Forelimb muscle (tissue), 1 donor: ENCODE measurements at regions not wholly inside any gene's neighbourhood (a gene's known extent, or its start where the extent isn't known, plus 50 kb on each side); places are given as distances from the start of the nearest gene placed in this dataset.

Experiments used
- DNase-seq: peaks from one replicate; pipeline ENCODE4 v3.0.0-alpha.2; 2013; ENCODE audit warnings: low read depth

DNA sequence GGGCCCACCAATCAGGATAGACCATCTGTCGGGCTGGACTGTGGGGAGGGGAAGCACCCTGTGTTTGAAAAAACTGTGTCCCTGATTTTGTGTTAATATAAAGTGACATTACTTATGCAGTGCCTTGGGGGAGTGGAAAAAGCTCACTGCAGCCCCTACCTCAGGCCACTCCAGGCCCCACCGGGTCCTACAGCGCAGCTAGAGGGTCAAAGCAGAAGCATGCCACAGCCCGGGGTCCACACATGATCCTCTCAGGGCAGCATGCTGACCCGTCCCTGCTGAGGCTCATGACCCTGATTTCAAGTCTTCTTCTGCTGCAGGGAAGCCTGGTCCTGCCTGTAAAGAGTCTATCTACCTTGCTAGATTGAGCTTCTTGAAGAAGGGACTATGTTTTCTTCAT, 133.0 kb upstream of the PLCB4 start:
- DNase-seq, result no peak

DNA sequence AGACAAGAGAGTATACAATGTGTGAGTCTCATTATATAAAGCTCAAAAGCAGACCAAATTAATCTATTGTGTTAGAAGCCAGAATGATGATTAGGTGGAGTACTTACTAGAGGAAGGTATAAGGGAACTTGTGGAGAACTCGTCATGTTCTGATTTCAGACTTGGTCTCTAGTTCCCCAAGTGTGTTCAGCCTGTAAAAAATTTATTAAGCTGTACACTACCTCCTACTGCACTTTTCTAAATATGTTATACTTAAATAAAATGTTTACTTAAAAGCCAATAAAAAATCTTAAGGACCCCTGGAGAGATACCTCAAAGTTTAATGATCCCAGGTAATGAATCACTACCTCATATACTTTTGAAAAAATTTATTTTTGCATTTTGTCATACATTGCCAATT, 130.4 kb upstream of the PLCB4 start:
- DNase-seq, result no peak

DNA sequence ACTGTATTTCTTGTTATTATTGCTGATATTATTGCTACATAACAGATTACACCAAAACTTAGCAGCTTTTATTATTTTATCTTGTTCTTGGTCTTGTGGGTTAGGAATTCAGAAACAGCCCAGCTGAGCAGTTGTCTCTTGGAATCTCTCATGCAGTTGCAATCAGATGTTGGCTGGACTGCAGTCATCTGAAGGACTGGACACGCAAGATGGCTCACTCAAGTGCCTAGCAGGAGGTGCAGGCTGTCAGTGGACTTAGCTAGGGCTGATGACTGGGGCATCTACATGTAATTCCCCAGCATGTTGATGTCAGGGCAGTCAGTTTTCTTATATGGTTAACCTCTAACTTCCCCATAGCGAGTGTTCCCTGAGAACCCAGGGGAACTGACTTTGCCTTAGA, 128.6 kb upstream of the PLCB4 start:
- no peak for DNase-seq

DNA sequence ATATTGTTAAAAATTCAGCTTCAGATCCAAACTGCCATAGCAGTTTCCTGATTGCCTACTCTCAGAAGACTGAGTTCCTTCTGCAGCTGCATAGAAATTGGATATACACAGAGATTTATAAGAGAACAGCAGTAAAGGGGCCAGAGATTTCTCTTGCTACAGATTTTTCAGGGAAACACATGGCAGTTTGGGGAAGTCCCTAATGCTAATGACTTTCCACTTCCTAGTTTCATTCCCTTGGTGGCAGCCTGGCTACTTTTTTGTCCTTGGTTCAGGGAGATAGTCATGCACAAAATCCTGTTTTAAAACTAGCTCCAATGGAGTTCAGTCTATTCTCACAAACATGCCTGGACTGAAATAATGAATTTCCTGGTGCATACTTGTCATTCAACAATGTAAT, 125.3 kb upstream of the PLCB4 start:
- no peak for DNase-seq

DNA sequence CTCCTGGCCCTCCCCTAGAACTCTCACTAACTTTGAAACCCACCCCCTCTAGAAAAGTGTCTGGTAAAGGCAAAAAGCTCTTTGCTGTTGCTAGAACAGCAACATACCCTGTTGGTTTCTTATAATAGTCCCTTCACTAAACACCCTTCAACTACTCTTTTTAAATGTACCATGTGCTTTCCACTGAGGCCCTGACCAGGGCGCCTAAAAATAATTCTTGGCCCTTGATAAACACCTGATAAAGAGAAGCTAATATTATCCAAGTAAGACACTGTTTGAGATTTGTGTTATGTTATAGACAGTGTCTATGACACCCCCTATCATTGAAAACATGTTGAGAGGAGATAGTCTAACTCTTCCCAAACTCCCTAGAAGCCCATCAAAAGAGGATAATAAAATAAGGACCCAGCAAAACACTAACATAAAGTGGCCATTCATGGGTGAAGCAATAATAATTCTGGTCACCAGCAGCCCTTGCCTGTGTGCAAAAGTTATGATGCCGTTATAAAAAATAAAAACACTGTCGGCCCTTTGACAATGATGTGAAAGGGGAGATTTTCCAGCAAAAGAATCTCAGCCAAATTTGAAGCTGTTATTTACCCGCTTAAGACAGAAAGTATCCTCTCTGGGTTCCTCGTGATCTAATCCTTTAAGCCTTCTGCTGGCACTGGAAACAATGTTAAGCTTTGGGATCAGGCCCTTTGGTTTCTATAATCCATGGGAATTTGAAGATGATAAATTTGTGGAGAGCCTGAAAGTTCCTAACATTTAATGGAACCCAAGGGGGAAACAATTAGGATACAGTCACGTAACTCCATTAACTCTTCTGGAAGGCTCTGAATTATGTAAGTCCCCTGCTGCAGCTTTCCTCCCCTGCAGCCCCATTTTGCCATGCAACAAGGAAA, 122.6 kb upstream of the PLCB4 start:
- peak; percentile 55 for DNase-seq

DNA sequence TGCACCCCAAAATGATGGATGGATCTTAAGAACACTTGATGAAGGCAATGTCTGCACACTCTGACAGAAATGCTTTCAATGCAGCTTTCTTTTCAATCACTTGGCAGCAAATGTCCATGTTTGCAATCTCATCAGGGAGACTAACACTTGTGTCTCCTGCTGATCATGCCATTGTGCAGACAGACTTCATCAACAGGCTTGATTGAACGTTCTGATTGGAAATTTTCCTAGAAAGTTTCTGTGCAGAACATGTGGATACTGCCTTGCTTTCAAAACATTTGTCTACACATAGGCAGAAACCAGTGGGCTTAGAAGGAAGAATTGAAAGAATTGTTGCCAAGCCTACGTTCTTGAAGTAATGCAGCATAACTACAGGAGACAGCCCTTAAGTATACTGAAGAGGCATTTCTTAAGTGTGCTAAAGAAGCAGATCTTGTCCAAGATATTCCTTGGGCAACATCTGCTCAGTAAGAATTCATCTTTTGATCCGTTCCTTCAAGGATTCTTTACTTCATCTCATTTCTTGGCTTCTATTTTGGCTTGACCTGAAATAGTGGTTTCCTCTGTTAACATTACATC, 120.4 kb upstream of the PLCB4 start:
- no peak for DNase-seq

DNA sequence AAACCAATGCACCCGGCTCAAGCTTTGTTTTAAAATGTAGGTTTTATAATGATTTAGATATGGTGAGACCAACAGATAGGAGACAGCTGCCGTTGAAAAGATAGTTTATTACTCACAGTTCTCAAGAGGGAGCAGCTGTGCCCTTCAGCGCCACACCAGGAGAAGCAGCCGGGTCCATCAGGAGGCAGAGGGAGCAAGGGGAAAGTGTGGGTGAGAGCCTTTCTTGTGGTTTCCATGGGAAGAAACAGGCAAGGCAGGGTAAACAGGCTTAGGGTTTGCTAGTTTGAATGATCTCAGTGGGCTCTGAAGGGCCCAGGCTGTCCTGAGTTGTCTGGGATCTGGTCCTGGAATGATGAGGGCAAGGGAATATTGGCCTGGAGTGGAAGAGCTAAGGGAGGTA, 117.7 kb upstream of the PLCB4 start:
- DNase-seq, result no peak

DNA sequence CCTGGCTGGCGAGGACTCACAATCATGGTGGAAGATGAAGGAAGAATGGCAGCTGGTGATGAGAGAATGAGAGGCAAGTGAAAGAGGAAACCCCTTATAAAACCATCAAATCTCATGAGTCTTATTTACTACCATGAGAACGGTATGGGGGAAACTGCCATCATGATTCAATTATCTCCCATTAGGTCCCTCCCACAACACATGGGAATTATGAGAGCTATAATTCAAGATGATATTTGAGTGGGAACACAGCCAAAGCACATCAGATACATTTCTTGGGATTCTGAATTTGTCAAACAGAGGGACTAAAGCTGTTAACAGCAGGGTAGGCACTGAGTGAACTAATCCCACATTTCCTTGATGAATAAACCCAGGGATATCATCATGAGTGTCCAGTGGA, 116.2 kb upstream of the PLCB4 start:
- DNase-seq, result no peak

DNA sequence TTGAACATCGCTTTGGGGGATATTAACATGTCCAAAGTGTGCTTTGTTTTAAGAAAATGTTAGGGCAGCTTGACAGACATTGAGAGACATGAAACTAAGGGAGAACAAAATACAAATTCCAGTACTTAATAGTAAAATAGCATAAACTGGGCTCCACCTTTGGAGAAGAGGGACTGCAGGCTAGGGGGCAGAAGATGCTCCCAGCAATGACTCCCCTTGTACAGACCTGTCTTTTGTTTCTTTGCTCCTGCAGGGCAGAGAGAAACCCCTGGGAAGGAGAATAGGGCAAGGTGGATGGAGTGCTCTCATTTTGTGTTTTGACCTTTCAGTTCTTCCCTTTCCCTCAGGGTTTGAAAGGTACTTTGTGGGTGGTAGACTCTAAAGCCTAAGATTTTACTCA, 115.6 kb upstream of the PLCB4 start:
- no peak for DNase-seq

DNA sequence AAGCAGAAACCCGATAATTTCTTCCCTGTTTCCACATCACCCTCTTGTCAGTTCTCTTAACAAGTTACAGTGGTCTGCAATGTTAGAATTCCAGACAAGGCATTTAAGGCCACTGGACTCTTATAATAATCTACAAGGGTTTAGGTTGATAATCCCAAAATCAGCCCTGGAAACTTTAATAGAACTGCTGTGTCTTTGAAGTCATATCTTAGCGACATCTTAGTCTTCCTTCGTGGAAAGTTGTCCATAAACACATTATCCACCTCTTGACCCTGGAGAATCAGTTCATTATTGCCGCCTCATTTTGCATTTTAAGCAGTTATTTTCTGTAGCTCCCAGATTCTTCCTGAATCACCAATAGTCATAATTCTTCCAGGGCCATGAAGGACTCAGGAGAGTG, 108.6 kb upstream of the PLCB4 start:
- no peak for DNase-seq

DNA sequence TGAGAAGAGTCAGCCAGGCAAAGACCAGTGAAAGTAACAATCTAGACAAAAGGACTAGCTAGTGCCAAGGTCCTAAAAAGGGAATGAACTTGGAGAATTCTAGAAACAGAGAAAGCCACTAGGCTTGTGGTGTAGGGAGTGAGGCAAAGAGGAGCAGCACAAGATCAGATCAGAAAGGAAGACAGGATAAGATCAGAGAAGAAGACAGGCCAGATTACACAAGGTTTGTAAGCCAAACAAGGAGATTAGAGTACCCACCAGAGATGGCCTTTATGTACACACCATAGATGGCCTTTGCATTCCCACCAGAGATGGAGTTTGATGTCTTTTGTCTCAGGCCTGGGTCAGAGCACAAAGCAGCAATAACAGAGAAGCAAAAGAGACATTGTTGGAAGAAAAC, 105.6 kb upstream of the PLCB4 start:
- DNase-seq, result no peak

DNA sequence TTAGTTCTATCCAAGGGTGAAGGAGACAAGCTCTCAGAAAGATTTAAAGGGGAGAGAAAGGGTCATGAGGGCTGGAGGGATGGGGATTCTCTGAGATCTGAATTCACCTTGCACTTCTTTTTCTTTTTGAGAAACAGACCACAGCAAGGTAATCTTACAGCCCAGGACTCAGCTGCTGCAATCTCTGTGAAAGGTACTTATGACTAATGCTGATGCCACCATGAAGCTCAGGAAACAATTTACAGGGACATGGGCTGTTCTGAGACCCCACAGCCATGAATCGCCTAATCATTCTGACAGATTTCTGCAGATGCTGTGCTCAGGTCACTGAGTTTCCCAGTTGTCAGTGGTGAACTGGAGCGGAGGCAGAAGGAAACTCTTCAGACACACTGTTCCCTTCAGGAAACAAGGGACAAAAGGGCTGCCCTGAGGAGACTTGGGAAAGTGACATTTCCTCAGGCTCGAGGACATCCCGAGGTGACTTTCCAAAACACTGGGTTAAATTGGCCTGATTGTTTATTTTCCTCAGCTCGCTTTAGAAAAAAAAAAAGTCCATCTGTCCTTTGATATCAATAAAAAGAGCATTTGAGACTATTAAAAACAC, 103.8 kb upstream of the PLCB4 start:
- no peak for DNase-seq

DNA sequence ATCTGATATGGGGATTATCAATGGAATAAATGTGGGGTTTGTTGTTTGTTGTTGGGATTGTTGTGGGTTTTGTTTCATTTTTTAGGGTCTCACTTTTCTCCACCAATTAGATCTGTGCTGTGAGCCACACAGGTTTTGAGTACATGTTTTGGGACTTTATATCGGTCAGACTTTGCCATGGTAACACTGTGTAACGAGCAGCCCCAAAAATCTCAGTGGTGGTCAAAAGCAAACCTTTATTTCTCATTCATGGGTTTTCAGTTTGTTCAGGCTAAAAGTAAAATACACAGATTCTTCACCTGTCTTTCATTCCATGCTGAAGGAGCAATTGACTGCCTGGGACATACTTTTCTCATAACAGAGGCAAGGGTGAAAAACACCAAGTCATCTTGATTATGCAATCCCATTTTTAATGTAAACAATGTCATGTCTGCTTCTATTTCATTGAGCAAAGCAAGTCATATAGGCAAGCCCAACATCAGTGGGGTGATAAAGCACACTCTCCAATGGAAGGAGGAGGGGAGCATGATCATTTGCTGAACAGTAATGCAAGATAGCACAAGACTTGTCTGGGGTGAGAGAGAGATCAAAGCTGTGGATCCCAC, 101.1 kb upstream of the PLCB4 start:
- no peak for DNase-seq

DNA sequence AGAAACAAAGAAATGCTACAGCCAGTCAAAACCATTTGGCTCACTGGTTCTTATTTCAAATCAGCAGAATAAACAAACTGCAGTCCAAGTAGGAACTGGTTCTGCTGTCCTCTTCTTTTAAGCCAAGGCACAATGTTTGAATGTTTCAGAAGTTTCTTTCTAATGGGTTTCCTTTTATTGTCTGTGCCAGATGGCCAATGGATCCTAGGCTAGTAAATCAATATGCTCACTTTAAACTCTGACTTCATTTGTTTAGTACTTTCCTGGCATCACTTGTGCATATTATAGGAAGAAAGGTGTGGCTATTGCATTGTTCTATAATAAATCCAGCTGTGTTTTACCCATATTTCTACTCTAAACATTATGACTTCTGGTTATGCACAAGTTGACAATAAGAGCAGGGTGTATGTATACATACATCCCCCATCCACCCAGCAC, 99.7 kb upstream of the PLCB4 start:
- no peak for DNase-seq

DNA sequence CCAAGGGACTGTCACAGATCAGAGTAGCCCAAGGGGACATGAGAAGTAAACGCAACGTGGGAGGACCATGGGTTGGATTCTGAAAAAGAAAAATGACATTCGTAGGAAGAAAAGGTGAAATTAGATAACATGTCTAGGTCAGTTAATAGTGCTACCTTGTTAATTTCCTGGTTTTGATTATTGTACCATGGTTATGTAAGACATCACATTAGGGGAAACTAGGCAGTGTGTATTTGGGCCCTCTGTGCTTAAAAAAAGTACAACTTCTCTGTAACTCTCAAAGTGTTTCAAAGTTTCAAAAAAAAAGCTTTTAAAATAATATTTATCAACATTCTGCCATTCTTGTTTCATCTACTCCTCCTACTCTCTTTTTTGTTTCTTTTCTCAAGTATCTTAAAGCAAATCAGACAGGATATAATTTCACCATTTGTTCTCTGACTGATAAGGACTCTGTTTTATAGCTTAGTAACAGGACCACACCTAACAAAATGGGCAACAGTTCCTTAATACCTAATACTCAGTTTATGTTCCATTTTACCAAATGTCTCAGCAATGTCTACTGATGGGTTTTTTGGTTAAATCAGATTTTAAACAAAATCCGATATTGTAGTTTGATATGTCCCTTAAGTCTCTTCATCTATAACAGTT, 97.1 kb upstream of the PLCB4 start:
- DNase-seq, result no peak

DNA sequence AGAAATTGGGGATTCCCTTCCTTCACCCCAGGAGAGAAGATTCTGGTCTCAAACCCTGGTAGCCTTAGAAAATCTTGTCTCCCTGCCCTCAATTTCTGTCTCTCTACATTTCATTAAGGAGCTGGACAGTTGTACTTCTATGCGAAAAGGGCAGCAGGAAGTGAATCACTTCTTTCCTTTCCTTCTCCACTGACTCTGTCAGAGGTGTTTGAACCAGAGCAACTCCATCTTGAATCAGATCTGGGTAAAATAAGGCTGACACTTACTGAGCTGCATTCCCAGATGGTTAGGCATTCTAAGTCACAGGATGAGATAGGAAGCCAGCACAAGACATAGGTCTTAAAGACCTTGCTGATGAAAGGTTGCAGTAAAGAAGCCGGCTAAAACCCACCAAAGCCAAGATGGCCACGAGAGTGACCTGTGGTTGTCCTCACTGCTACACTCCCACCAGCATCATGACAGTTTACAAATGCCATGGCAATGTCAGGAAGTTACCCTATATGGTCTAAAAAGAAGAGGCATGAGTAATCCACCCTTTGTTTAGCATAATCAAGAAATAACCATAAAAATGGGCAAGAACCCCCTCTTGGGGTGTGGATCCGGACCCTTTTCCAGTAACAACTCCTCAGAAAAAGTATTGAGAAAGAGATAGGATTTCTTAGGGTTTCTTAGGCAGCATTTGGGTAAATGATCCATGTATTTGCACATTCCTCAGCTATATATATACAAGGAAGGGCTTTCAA, 95.8 kb upstream of the PLCB4 start:
- no peak for DNase-seq

DNA sequence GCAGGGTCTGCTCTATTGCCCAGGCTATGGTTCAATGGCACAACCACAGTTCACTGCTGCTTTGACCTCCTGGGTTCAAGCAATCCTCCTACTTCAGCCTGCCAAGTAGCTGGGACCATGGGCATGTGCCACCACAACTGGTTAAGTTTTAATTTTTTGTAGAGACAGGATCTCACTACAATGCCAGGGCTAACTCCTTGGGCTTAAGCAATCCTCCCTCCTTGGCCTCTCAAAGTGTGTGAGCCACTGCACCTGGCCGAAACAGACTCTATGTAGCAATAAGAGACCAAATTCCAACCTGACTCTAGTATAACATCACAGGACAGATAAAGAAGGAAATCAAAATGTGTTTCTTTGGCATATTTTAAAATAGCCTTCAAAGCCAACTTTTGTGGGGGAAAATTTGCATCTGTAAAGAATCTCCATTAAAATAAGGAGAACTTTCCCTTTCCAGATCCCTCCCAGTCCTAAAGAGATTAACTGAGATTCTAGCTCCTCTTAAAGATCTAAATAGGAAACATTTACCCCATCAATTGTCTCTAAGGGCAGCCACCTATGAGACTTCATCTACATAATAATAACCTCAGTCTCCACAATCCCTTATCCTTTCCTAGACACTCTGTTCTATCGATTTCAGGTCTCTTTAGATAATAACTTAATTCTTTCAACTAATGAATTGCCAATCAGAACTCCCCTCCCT, 94.7 kb upstream of the PLCB4 start:
- no peak for DNase-seq

DNA sequence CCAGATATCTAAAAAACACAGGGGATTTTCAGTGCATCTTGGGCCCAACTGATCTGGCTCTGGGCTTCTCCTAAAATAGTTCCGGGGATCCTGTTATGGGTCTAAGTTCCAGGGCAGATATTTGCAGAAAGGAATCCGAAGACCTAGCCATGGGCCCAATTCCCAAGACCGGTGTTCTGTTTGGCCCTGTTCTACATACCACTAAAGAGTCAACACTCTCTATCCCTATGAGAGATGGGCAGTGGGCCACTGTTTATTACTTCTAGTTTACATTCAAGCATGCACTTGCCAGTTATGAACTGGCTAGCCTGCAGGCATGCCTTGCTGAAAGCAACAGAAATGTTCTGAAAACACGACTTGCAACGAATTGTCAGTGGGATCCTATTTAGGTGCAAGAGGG, 87.4 kb upstream of the PLCB4 start:
- DNase-seq, result no peak

DNA sequence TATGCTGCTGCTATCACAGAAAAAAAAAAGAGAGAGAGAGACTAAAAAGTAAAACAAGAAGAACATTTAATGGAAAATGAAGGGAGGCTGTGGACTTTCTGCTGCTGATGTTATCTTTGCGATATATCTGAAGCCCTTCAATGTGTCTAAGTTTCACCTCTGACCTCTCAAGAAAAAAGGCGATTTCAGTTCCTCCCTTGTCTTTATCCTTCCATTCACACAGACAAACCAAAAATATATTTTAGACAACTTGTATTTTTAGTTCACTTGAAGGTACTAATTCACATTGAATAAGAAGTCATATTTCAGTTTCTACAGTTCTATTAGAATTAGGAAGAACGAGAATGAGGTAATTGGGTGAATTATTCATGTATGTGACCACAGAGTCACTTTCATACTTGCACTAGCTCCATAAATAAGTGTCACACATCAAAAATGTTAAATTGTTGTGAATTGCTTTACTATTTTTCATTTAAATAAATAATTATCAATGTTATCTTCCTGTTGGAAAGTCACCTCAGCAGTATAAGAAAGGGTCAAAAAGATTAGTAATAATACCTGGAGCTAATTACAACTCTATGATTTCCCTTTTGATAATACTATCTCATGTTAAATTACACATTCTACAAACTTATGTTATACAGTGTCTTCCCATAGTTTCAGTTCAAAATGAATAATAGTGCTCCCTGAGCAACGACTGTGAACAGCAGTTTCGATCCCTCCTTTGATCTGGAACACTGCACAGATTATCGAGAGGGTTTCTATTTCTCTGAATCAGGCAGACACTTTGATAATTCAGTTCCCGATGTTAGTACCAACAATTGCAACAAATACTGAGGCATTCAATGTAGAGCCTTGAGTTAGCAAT, 85.2 kb upstream of the PLCB4 start:
- no peak for DNase-seq

DNA sequence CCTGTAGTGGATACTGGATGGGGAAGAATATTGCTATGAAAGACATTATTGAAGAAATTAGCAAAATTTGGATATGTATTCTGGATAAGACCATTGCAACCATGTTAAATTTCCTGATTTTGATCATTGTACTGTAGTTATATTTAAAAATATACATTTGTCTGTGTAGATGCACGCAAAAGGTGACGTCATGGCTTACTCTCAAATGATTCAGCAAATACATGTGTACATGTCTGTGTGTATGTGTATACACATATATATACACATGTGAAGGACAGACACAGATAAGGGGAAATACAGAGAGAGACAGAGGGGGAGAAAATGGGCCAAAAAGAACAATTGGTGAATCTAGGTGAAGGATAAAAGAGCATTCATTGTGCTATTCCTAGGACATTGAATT, 82.3 kb upstream of the PLCB4 start:
- no peak for DNase-seq
